ENCODE measurements at regions not wholly inside any gene's neighbourhood (a gene's known extent, or its start where the extent isn't known, plus 50 kb on each side); places are given as distances from the start of the nearest gene placed in this dataset.

DNA sequence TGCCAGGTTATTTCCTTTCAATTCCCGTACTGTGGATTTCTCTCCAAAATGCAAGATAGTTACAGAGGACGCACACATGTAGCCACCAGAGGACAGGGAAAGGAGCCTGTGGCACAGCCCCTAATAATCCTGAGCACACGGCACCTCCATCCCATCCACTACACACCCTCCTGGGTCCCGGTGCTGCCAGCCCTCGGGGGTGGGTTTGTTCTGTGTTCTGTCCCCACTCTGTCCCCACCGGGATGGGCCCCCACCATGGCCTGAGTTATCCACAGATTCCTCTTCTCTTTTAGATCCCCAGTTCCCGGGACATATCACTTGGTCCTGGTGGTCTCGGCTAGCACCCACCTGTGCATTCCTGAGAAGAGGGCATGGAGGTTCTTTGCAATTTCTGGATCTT lies 196.9 kb upstream of the PPP2R2D start:
- DNase-seq (ENCODE audit: low read depth in 2 of 2): no peak

DNA sequence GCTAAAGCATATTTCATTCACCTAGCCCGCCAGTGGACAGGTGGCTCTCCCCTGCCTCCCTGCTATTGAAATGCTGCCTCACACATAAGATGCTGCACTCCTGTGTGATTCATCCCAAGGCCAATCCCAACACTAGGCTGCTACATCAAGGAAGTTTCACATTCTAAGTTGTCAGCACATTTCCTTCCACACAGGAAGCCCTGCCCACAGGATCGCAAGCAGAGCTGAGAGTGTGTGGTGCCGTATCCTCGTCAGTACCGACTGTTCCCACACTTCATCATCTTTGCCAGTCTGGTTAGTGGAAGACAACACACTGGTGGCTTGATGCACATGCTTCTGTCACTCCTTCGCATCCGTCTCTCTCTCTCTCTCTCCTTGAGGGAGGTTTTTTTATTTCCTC lies 194.3 kb upstream of the PPP2R2D start:
- DNase-seq (ENCODE audit: low read depth in 2 of 2): no peak

DNA sequence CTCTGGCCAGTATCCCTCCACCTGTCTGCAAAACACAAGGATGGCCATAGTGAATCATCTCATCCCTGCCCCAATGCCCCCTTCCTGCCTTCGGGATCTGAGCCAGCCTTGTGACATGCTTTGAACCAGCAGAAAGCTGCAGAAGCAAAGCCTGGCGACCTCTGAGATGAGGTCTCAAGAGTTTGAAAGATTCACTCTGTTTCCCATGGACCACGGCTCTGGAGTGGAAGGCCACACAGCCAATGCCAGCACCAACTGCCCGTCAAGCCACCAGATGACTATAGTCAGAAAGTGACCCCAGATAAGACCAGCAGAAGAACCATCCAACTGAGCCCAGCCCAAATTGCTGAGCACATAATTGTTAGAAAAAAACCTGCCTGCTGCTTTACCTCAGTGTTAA lies 193.9 kb upstream of the PPP2R2D start:
- no peak for DNase-seq (ENCODE audit: low read depth in 2 of 2)

DNA sequence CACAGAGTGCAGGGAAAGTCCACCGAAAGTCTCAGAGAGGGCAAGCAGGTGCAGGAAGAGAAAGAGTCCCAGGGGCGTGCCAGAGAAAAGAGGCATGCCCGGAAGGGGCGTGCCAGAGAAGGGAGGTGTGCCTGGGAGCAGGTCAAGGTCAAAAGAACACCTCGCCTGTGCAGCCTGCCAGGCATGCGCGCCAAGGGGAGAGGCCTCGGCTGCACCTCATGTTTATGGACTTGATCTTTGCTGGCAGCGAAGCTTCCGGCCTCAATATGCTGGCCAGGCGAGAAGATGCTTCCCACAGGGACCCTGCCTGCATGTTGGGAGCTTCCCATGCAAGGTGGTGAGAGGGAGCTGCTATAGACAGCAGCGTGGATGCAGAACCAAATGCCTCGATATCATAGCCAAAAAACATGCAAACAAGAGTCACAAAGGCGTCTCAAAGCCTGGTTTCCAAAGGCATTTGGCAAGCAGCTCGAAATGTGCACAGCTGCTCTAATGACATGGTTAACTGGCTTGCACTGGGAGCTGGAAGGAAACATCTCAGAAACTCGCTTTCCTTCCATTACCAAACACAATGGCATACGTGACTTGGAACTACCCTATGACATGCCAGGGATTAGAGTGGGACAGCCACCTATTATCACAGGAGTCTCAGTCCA lies 192.5 kb upstream of the PPP2R2D start:
- no peak for DNase-seq (ENCODE audit: low read depth in 2 of 2)

DNA sequence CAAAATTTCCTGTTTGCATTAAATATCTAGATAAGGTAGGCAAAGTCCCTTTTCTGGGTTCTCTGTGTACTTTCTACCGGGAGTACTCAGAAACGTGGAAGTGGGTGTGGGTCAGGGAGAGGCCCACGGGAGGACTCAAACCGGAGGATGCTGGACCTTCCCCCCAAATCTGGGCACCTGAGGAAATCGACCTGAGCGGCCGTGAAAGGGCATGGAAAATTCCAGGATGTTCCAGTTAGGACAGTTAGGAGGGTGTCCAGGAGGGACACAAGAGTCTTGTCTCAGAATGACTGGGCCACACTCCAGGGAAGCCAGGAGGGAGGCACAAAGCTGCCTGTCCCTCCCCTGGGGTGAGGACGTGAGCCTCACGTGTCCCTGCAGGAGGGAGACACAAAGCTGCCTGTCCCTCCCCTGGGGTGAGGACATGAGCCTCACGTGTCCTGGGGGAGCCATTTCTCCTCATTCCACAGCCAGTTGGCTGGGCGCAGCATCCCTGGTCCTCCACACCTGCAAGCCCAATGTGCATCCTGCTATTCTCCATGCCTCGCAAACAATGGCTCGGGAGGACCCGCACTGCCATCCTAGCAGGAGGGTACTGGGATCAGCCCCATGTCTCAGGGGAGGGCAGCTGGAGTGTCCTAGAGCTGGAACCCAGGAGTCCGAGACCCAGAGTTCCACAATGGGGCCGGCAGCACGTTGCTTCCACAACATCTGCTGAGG lies 190.5 kb upstream of the PPP2R2D start:
- DNase-seq (ENCODE audit: low read depth in 2 of 2): no peak

DNA sequence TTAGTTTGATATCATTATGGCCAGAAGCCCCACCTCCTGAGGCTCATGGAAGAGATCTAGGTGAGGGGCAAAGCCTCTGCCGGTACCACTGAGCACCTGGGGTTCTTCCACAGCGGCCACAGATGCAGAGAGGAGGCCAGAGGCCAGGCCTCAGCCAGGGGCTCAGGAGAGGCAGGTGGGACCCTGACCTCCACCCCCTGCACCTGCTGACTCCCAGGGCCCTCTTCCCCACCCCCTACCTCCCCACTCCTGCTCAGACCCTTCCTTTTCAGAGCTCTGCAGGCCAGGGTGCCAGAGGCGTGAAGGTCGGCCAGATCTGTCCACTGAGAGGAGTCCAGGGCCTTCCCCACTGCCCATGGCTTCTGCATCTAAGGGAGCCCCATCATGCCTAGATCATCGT lies 178.7 kb upstream of the PPP2R2D start:
- DNase-seq (ENCODE audit: low read depth in 2 of 2): no peak

DNA sequence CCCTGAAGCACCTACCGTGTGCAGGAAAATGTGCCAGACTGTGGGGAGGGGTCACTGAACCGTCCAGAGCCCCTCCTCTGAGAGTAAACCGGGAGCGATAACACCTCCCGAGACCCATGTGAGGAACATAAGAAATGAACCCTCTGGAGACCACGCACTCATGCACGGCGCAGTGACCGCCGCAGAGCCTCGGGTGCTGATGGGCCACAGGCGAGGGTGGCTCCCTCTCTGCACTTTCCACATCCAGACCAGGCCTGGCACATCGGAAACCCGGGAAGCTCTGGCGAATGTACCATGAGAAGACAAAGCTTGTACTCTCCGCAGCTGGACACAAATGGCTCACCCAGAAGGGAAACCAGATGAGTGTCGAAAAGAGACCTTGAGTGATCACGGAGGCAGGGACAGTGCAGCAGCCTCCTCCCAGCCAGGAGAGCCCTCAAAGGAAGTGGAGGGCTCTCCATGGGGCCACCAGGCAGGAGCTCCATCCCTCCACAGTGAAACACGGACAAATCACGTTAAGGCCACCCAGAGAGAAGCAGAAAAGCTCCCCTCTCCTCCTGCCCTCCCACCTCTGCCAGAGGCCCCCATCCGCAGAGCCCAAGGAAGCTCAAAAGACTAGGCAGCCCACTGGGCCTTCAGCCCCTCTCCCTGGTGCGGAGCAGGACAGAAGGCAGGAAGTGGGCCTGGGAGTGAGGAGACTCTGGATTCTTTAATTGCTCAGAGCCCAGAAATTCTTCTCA lies 178.1 kb upstream of the PPP2R2D start:
- DNase-seq (ENCODE audit: low read depth in 2 of 2): no peak

DNA sequence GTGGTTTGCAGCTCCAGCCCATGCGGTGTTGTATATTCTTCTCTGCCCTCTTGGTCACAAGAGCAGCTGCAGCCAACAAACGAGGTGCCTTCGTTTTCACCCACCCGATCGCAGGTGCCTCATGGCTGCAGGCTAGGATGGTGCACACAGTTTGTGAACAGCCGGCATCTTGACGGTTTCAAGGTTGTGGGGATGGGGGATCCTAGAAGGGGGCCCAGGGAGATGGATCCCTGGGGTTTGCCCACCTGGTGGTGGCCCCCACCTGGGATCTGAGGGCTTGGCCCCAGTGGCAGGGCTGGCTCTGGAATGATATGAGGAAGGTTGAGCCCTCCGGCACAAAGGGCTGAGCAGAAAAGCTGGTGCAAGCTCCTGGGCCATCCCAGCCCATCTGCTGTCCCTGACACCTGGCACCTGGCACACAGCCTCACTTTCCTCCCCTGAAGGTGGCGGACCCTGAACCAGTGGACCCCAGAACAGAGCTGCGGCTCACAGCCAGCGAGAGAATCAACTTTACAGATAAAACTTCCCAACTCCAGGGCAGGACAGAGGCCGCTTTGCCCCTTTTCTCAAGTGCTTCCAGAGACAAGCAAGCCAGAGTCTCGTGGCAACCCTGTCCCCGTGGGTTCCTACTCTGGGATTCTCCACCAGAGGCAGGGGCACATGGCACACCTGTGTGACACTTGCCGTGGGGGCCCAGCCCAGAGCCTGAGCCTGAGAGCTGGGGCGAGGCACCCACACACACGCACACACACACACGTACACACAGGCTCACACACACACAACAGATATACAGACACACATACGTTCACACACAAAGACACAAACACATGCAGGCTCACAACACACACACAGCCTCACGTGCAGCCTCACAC lies 177.3 kb upstream of the PPP2R2D start:
- no peak for DNase-seq (ENCODE audit: low read depth in 2 of 2)

DNA sequence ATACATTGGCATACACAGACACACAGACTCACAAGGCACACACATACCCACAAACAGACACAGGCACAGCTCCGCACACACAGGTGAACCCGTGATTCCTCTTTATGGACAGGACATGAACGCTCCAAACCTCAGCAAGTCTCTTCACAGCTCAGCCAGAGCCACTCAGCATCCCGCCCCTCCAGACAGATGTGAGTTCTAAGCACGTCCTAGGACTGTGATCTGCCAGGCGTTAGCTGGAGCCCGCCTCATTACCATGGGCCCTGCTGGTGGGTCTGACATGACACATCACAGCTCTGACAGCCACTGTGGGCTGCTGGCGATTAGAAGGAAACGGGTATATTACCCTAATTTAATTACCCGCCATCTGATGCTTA lies 176.7 kb upstream of the PPP2R2D start:
- no peak for DNase-seq (ENCODE audit: low read depth in 2 of 2)

DNA sequence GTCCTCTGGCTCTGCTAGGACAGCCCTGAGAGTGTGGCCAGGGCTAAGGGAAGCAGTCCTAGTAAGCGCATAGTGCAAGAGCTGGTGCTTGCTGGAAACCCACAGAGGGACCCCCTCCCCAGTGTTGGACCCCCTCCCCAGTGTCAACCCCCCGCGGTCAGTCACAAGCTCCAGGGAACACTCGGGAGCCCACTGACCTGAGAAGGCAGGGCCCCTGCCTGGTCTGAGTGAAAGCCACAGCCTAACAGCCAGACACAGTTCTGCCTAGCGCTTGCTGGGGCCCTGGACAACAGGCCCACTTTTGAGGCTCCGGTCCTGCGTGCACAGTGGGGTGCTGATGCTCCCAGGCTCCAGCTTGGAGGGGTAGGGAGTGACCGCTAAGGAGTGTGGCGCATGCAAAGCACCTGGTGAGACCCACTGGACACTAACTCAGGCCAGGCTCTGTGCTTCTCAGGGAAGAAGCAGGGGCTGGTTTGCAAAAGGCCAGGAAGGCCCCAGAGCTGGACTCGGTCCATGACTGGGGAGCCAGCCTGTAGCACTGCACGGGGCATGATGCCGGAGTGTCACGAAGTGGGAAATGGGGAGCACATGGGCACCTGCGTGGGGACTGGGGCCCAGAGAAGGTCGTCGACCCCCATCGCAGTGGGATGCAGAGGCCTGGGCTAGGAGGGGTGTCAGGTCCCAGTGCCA lies 175.8 kb upstream of the PPP2R2D start:
- DNase-seq (ENCODE audit: low read depth in 2 of 2): no peak

DNA sequence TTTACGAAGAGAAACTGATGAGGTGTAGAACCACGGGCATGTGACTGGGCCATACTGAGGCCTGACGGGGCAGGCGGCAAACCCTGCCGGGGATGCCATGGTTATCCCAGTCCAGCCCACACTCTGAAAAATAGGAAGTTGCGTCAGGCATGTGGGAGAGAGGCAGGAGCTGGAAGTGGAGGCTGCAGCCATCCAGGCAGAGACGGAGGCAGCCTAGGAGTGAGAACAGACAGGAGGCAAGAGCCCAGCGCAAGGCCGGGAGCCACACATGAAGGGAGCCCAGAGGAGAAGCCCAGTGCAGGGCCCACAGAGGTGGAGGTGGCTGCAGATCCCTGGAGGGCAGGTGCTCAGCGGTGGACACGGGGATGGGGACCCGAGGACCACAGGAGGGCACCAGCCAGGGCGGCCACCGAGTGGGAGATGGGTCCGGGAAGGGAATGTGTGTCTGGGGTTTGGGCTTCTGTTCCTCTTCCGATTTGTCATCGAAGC lies 175.2 kb upstream of the PPP2R2D start:
- DNase-seq (ENCODE audit: low read depth in 2 of 2): no peak

DNA sequence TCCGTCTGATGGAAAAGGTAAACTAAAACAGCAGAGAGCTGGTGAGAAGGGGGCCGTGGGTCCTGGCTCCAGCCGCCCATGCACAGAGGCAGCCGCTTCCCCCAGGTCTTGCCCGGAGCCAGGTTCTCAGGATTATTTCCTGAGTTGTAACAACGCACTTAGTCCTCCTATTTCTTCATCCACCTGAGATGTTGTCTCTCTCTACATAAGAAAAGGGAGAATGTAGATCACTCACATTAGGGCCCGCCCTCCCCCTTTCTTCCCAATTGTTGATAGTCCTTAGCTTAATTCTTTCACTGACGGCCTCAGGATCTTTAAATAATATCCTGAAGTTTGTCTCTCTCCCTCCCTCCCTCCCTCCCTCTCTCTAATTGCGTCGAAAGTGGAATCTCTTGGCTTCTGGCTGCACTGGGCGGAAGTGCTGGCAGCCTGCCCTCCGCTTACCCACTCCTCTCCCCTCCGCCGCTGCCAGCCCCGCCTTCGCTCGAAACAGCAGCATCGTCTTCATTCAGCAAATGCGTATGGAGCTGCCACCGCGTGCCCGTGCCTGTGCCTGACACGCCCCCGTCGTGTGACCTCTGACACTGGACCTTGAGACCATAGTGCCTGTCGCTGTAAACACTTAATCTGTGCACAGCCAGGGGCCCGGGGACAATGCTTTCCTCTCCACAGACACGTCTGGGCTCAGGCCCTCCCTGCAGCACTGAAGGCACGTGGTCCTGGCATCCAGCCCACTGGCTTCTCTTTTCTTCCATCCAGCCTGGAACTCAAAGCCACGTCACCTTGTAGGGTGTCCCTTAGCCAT lies 174.5 kb upstream of the PPP2R2D start:
- no peak for DNase-seq (ENCODE audit: low read depth in 2 of 2)

DNA sequence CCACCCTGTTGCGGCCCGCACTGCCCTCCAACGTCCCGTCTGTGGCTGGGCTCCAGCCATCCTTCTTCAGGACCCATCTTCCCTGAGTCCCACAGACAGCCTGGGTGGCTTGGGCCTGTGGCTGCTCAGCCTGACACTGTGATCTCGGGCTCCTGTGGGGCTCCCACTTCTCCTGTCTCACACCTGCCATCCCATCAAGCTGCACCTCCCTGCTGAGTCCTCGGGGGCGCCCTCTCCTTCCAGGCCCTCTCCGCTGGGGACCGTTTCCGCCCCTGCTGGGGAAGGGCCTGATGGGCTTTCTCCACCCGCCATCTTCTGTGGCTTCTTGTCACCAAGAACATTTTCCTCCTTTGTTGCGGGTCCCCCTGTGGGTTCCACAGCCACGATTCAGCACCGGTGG lies 173.8 kb upstream of the PPP2R2D start:
- no peak for DNase-seq (ENCODE audit: low read depth in 2 of 2)

DNA sequence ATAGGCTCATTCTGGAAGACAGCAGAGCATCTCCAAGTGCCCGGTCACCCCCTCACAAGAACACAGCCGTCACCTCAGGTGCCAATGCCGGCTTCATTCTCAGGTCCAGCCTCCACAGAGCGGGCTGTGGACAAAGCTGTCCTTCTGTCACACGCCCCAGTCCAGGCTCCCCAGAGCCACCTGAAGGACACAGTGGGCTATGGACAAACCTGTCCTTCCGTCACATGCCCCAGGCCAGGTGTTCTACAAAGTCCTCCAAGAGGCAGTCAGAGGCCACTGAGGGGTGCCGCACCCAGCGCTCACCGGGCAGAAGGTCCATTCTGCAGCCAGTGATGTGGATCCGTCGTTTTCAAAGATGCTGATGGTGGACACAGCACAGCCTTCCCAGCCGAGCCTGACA lies 173.2 kb upstream of the PPP2R2D start:
- no peak for DNase-seq (ENCODE audit: low read depth in 2 of 2)

DNA sequence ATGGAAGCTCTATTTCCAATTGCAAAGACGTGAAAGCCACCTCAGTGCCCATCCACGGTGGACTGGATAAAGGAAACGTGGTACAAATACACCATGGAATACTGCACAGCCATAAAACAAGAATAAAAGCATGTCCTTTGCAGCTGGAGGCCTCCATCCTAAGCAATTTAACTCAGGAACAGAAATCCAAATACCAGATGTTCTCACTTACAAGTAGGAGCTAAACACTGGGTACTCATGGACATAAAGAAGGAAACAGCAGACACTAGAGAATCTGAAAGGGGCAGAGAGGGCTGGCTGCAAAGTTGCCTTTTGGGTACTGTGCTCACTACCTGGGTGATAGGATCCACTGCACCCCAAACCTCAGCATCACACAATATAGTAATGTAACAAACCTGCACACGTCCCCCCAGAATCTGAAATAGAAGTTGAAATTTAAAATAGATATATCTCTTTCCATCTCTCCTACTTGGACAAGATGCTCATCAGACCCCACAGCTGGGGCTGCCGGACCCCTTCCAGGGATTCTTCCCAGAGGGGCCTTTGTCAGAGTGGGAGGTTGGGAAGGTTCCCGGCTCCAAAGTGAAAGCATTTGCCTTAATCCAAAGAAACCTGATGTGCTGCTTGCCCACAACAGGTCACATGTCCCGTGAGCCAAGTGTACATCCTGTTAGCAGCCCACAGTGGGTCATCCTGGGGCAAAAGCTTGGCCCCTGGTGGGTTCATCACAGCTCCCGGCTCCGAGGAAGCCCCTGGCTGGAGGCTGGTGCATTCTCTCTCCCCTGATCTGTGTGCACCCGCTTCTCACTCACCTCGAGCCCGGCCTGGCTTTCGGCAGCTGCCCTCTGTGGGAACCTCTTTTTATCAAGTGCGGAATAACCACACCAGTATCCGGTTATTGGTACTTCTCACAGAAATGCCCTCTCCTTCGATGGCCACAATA lies 172.3 kb upstream of the PPP2R2D start:
- DNase-seq (ENCODE audit: low read depth in 2 of 2): no peak

DNA sequence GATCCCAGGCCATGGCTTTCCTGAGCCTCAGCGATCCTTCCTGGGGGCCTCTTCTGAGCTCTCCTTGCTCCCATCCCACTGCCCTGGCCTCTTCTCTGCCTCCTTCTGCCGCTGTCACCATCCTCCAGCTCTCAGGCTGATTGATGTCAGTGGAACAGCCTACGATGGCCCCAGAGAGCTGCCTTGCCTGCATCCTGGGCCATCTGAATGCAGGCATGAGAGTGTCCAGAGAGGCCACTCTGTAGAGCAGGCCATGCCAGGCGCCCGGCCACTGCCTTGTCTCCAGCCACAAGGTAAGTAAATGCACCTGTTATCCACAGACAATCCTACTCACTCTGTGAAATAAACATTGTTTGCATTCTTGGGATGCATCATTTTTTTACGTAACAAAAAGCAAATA lies 171.4 kb upstream of the PPP2R2D start:
- no peak for DNase-seq (ENCODE audit: low read depth in 2 of 2)

DNA sequence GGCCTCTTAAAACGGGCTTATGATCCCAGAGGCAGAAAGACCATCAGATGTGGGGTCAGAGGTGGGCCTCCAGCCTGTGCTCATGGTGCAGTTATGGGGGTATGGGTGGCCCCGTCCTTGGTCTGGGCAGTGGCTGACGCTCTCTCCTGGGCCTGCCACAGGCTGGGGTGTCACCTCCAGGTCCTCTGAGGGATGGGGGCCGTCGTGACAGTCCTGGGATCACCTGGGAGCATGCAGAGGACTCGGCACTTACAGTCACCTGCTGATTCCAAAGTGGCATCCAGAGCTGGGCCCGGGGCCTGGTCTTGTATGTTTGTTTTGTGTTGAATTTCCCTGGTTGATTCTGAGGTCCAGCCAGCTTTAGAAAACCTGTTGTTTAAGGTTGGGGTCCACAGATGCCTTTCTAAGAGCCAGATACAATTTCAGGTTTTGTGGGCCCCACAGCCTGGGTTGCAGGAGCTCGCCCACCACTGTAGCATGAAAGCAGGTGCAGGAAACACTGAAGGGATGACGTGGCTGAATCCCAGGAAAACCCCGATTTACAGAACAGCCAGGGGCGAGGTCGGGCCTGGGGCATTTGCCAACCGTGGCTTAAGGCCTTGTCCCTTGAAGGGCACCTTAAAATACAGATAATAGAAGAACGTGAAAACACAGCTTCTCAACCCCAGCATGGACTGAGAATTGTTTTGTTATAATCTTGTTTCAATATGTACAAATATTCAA lies 170.7 kb upstream of the PPP2R2D start:
- DNase-seq (ENCODE audit: low read depth in 2 of 2): no peak

DNA sequence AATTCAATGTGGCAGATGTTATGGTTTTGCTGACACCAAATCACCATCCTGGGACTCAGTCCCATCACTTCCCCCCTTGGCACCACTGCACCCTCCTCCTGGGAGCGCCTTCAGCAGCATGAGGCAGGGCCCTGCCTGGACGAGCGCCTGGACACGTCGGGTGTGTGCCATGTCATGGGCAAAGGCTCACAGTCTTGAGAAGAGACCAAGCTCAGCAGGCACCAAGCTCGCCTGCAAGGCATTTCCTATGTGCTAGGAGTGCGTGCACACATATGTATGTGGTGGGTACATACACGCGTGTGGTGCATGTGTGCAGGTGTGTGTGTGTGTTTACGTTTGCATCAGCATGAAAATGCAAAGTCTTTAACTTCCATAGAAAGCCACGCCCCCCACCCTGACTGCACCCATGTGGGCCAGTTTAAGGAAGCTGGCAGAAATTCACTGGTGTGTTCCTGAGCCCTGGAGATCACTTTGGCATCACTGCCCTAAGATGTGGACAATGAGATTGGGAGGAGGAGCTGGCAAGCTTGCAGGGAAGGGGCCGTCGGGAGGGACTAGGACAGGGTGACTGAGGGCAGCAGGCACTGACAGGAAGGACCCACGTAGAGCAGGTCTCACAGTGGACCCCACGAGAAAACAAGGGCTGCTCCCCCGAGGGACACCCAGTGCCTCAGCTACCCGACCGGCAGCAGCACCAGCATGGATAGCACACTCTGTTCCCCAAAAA lies 169.9 kb upstream of the PPP2R2D start:
- no peak for DNase-seq (ENCODE audit: low read depth in 2 of 2)
